GM21515 (cell line): ENCODE measurements at regions not wholly inside any gene's neighbourhood (a gene's known extent, or its start where the extent isn't known, plus 50 kb on each side); places are given as distances from the start of the nearest gene placed in this dataset.

Experiments
- ATAC-seq: cut with Tn5 transposase; IDR thresholded peaks from one replicate; pipeline ENCODE4 v1.9.1; 2021; ENCODE audit not compliant: unreplicated experiment

DNA sequence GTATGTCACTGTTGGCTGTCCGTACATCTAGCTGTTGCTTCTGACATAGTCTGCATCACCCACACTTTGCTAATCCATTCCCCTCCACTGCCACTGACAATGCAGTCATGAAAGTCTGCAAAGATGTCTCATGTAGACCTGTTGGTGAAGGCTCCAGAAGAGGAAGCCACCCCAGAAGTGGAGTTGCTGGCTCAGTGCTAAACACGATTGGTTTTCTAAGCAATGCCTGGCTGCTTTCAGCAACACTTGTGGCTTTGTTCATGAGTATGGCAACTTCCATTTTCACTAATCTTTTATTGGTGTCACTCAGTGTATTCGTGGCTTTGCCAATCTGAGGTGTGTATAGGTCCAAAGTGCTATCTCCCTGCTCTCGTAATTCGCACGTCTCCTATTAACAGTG, 288.1 kb downstream of the GADD45G start:
- no peak for ATAC-seq

DNA sequence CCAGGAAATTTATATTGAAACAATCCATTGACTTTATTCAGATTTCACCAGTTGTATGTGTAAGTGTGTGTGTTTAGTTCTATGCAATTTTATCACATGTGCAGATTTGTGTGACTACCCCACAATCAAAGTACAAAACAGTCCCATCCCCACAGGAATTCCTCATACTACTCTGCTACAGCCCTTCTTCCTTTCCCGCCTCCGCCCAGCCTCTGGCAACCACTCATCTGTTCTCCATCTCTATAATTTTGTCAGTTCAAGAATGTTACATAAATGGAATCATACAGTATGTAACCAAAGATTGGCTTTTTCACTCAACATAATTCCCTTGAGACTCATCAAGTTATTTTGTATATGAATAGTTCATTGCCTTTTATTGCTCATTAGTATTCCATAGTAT, 289.1 kb downstream of the GADD45G start:
- ATAC-seq = no peak

DNA sequence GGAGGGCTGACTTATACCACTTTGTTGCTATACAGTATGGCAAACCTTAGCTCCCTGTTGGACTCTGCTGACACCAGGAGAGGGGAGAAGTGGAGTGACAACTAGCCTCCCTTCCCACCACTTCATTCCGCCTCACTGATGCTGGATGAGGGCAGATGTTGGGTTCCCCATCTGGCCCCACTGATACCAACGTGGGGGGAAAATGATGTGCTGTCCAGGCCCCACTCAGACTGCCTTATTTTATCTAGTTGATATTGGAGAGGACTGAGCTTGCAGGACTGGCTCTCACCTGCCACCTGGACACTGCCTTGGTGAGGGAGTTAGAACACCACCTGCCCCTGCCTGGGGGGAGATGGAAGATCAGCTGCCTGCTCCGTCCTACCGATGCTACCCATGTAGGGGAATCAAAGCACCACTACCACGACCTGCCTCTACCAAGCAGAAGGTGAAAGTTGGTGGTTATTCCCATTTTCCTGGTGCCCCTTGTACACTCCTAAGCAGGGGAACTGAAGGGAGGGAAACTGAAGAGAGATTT, 292.1 kb downstream of the GADD45G start:
- ATAC-seq = no peak

DNA sequence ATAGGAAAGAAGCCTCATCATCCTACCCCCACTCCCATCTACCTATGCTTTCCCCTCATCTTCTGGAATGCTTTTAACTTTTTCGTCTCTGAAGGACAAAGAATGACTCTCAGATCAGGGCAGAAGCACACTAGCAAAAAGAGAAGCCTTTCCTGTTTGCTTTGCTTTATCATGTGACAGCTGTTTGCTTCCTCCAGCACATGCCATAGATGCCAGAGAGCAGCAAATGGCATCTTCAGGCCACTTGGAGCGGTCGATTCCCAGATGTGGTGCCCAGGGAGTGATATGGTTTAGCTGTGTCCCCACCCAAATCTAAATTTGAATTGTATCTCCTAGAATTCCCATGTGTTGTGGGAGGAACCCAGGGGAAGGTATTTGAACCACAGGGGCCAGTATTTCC, 294.8 kb downstream of the GADD45G start:
- no peak for ATAC-seq

DNA sequence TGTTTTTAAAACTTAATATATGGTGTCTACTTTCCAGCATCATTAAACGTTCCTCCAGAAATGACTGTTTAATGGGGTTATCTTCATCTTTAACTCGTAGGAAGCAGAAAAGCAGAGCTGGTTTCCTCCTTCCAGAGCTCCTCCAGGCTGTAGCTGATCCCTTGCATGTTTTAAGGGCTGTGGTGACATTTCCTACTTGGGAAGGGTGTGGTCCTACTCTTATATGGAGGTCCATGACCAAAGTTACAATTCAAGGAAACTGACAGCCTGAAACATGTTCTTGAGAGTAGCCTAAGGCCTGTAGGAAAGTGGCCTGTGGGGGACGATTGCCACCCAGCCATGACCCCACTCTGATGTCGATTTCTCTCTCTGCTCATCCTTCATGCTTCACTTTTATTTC, 297.1 kb downstream of the GADD45G start:
- ATAC-seq = no peak

DNA sequence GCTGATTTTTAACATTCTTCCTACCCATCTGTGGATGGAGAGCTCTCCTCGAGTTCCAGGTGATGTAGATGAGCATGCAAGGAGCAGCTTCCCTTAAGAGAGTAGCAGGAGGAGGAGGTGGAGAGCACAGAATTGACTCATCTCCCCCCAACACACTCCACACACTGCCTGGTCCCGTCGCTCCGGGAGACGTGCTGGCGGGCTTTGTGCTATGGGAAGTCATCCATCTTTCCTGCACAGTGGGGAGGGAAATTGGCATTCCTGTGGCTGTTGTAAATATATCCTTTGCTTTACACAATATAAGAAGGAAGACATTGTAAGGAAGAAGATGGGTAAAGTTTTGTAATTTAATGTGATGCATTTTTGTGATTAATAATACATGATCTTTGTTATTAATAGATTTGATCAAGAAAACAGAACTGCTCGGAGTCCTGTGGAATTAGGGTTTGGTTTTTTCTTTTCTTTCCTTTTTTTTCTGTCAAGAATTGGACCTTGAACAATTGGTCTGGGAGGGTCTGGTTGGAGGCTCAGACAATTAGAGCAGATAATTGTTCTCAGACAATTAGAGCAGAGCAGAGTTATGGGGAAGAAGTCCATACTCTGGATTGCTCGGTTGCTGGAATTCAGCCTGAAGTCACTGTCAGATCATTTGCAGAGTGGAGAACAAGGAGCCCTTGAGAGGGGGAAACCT, 297.8 kb downstream of the GADD45G start:
- ATAC-seq = no peak

DNA sequence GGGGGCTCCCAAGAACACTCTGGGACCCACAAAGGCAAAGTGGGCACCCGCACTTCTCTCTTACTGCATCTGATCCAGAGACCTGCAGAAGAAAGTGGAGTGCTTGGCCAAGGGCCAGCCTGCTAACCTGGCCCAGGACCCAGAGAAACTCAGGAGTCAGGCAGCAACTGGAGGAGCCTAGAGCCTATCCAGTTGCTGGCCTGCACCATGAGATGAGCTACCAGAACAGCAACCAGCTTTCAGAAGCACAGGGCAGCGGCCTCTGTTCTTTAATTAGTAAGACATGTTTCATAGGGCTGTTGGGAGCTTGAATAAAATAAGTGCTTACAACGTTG, 298.3 kb downstream of the GADD45G start:
- ATAC-seq = no peak

DNA sequence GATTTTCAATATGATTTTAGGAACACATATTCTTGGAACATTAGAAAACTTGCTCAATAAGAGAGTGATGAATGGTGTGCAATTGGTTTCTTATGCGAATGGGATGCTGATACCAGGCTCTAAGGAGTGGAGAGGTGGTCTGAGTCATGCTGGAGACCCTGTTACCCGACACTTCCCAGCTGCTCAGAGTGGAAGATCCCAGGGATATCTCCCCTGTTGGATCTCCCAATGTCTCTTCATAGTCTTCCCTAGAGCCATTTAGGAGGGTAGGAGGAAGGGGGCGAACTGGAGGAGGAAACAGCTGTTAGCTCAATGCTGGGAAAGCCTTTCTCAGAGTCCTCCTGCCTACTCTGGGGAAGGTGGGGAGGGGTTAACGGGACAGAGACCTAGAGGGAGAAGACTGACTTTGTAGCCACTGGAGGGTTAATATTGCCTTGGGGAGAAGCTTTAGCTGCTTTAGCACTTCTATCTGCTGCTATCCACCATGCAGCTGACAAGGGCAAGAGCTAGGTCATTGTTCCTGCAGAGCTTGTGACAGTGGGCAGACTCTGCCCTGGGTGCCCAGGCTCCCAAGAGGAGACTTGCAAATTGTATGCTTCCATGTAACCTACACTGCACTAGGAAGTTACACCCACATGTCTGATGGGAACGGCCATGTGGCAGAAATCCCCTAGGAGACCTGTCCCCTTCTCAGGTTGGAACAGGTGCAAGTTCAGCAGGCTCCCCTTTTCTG, 301.0 kb downstream of the GADD45G start:
- no peak for ATAC-seq

DNA sequence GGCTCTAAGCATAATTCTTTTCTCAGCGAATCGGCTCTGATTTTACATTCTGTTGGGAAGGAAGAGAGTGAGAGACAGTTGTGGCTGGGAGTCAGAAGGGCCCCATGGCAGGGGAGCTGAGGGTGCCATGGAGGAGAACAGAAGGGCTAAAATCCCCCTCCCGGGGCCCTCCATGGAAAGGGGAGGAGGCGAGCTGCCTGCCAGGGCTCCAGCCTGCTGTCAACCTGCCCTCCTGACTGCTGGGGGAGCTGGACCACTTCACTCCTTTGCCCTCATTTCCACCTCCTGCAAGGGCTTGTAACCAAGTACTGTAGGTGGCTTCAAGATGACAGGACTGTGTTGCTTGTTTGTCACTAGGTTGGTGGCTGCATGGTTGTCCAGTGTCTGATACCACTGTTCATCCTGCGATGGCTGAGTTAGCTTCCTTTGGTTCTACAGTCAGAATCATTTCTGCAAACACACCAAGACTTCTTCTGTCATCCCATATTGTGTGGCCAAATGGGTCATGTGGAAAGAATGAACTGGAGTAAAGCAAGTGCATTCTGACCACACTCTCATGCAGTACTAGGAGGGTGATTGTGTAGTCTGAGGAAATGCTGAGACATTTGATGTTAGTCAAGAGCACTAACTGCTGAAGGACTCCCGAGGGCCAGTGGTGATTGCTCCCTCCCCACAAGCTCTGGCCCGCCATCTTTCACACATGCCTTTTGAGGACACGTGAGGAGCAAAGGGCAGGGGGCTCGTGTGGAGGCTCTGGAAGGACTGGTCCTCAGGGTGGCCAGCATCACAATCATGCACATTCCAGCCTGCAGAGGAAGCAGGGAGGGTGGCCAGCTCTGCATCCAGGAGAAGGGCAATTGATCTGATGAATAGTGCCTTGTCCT, 307.2 kb downstream of the GADD45G start:
- ATAC-seq = no peak

DNA sequence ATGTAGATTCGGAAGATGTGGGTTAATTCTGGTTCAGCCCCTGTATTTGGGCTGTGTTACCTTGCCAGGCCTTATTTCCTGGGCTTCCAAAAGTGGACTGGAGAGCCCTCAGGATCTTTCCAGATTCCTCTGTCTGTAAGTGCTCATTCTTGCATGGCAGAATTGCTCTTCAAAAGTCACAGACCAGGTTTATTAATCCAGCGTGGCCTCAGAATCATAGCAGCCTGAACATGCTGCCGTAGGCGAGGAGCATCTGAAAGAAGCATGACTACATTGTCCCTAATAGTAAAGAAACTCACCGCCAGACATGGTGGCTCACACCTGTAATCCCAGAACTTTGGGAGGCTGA, 307.8 kb downstream of the GADD45G start:
- ATAC-seq = no peak

DNA sequence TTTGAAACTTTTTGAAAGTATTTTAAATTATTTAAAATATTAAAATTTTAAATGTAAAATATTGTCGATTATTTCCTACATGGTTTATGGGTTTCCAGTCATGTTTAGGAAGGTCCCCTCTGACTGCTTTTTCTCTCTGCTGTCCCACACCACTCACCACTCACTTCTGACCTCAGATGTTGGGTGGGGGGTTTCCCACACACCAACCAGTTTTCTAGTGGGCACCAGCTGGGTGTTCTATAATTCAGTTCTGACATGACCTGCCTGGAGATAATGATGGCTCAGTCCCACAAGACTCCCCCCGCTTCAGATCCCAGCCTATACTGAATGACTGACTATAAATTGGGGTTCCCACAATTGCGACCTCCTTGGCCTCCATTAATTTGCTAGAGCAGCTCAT, 310.4 kb downstream of the GADD45G start:
- no peak for ATAC-seq

DNA sequence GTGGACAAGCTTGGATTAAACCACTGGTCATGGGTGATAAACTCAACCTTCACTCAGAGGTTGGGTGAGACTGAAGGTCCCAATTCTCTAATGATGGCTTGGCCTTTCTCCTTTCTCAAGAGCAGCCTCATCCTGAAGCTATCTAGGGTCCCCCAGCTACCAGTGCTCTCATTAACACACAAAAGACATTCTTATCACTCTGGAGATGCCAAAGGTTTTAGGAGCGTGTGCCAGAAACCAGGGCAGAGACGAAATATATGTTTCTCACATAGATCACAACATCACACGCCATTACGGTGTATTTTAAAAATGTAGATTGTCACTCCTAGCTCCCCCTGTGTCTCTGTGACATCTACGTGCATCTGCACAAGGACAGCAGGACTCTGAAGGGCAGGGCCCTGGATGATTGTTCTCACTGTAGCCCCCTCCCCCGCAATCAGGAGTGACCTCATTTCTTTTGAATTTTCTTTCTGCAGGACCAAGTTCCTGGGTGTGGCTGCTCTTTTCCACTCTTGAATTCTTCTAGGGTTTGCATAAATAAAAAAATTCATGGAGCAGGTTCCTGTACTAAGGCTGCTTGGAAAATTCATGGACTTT, 311.3 kb downstream of the GADD45G start:
- ATAC-seq = no peak

DNA sequence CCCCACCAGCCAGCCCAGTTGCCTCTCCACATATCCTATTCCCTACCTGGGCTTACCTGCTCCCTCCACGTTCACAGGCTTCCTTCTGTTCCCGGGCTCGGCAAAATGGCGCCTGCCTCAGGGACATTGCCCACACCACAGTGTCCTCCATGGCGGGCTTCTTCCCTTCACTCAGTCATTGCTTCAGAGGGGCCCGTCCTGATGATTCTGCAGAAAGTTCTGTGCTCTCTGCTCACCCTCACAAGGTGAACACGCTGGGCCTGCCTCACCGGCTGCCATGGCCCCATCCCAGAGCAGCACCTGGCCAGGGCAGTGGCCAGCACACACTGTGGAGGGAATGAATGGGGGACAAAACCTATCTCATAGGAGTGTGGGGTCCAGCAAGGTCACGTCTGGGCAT, 313.0 kb downstream of the GADD45G start:
- ATAC-seq = no peak

DNA sequence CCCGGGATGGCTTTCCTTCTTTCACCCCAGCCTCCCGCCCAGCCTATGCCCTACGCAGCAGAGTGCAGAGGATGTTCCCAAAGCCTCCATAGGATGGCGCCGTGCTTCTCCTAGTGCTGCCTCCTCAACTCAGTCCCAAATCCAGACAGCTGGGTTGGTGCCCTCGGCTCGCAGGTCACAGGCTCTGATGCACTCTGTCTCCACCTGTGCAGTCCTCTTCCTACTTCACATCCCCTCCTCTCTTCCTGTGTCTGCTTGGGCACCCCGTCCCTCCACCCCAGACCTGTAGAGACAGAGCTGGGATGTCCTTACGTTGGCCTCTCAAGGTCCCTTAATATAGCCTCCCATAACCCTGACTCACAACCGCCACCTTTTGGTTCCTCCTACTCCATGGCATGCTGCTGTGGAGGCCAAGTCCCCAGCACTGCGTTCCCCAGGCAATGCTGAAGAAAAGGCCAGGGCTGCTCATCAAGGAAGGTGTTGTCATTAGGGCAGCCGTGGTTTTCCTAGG, 314.4 kb downstream of the GADD45G start:
- no peak for ATAC-seq

DNA sequence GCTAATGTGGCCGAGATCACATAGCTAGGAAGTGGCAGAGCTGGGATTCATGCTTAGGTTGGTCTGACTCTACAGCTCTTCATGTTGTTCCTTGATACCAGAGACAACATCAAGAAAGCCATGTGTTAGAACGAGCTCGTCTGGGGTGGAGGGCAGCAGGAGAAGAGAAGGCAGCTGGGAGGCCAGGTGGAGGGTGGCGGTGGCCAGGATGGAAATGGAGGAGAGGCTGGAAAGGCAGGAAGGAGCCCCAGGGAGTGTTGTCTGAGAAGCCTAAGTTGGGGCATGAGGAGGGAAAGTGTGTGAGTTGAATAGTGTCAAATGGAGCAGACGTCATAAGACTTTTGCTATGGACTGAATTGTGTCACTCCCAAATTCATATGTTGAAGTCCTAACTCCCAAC, 315.3 kb downstream of the GADD45G start:
- no peak for ATAC-seq

DNA sequence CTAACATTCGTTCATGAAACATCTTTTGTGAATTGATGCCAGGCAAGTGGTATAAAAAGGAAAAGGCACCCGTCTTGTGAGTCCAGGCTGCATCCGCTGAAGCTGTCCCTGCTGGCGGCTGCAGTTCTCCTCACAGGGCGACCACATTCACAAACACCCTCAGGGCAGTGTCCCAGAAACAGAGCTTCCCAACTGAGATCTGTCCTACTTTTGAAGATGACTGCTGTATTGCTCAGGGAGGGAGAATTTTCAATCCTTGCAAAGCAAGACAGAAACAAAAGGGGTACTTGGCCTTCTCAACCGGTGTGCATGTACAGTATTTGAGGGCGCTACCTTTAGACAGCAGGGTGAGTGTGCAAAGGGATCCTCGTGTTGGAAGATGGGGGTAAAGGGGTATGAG, 316.1 kb downstream of the GADD45G start:
- no peak for ATAC-seq

DNA sequence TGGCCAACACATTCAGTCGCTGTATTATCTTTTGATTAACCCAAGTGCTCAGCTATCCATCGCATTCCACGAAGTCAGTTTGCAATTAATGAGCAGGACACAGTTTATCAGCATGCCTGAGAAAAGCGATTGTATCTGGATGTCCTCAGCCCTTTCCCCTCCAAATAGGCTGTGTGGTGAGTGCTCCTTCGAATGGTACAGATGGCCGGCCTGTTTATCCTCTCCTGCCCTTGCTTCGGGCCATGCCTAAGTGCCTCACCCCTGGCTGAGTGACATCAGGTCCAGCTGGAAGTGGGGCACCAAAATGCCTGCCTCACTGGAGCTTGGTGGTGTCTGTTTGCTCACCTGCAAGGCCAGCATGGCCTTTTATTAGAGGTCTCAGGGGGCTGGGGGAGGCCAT, 317.3 kb downstream of the GADD45G start:
- no peak for ATAC-seq

DNA sequence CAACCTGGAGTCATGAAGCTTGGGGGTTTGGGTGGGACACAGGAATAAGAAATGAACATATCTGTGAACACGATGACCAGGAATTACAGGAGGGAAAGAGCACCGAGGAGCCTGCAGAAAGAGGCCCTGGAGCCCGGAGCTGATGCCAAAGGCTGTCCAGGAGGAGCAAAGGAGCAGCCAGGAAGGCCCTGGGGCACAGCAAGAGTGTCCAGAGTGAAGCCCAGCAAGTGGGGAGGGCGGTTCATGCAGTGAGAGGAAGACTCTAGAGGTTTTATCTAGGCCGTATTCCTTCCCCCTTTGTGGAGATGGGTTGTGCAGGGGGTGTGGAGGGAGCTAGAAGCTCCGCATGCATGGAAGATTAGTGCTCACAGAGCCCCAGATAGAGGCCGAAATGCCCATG, 318.4 kb downstream of the GADD45G start:
- no peak for ATAC-seq

DNA sequence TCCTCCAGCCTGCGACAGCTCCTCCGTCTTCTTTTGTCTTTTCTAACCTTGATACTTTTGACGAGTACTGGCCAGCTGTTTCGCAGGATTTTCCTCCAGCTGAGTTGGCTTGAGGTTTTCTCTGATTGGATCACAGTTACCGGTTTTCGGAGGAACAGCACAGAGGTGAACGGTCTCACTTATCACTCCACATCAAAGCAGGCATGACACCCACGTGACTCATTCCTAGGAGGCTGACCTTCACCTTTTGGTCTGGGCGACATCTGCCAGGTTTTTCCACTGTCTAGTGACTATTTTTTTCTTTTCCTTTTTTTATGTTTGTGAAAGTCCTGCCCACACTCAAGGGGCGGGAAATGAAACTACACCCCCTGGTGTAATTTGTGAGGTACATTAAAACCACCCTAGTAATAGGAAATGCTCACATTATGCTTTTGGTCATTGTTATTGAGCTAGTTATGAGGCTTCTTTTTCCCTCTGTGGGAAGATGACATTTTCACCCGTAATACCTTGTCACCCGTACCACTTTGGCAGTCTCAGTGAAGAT, 319.2 kb downstream of the GADD45G start:
- no peak for ATAC-seq

DNA sequence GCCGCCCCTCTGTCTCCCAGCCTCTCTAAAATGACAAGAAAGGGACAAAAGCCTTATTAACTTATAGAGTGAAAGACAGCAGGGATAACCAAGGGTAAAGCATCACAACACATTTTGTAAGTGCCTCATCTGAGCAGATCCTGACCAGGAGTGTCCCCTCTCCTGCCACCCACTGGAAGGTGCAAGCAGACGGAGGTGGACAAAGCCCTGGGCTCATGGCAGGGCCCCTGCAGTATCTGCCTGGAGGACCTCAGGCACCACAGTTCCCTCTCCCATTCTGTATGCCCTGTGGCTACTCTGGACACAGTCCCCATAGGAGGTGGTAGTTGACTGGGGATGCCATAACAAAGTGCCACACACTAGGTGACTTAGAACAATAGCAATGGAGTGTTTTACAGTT, 319.8 kb downstream of the GADD45G start:
- ATAC-seq = no peak

DNA sequence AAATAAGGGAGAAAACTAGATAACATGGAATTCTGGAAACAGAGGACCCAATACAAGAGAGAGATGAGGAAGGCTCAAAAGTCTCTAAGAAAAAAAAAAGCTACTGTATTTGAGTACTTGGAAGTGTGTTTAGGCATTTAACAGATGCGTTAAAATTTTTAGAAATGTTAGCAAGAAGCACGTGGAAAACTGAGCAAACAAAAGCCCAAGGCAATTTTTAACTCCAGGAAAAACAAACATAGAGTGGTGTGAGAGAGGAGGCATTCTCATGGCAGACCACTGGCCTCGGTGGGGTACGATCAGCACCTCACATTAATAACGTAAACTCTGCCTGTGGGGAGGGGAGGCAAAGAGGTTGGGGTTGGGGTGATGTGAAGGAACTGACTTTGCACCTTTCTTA, 321.4 kb downstream of the GADD45G start:
- ATAC-seq = no peak
